ENCODE measurements at regions not wholly inside any gene's neighbourhood (a gene's known extent, or its start where the extent isn't known, plus 50 kb on each side); places are given as distances from the start of the nearest gene placed in this dataset.

- no peak for DNase-seq (ENCODE audit: low read depth, low spot score)
Measured at GRCh38 chr12:125360540-125360939, 295.3 kb downstream of the AACS start.

- DNase-seq (ENCODE audit: low read depth, low spot score): no peak
Measured at GRCh38 chr12:125371033-125371432, 305.8 kb downstream of the AACS start.

GRCh38 chr12:125372085-125372484 lies 306.9 kb downstream of the AACS start:
- no peak for DNase-seq (ENCODE audit: low read depth, low spot score)

- no peak for DNase-seq (ENCODE audit: low read depth, low spot score)
Measured at GRCh38 chr12:125373375-125373774, 308.1 kb downstream of the AACS start.

GRCh38 chr12:125376422-125376821 lies 311.2 kb downstream of the AACS start:
- DNase-seq (ENCODE audit: low read depth, low spot score): no peak

- no peak for DNase-seq (ENCODE audit: low read depth, low spot score)
Measured at GRCh38 chr12:125377093-125377492, 311.9 kb downstream of the AACS start.

GRCh38 chr12:125381373-125381772 lies 316.1 kb downstream of the AACS start:
- DNase-seq (ENCODE audit: low read depth, low spot score): no peak

- no peak for DNase-seq (ENCODE audit: low read depth, low spot score)
Measured at GRCh38 chr12:125382926-125383325, 317.7 kb downstream of the AACS start.

- no peak for DNase-seq (ENCODE audit: low read depth, low spot score)
Measured at GRCh38 chr12:125386652-125387051, 321.4 kb downstream of the AACS start.

GRCh38 chr12:125387206-125387605 lies 322.0 kb downstream of the AACS start:
- DNase-seq (ENCODE audit: low read depth, low spot score): no peak

- DNase-seq (ENCODE audit: low read depth, low spot score): no peak
Measured at GRCh38 chr12:125389061-125389697, 323.9 kb downstream of the AACS start.

GRCh38 chr12:125393569-125393968 lies 328.3 kb downstream of the AACS start:
- DNase-seq (ENCODE audit: low read depth, low spot score): no peak

GRCh38 chr12:125395583-125396215 lies 330.5 kb downstream of the AACS start:
- no peak for DNase-seq (ENCODE audit: low read depth, low spot score)

GRCh38 chr12:125399489-125399888 lies 334.3 kb downstream of the AACS start:
- DNase-seq (ENCODE audit: low read depth, low spot score): no peak

- no peak for DNase-seq (ENCODE audit: low read depth, low spot score)
Measured at GRCh38 chr12:125402874-125403789, 337.9 kb downstream of the AACS start.

GRCh38 chr12:125403843-125404242 lies 338.6 kb downstream of the AACS start:
- no peak for DNase-seq (ENCODE audit: low read depth, low spot score)

- no peak for DNase-seq (ENCODE audit: low read depth, low spot score)
Measured at GRCh38 chr12:125406131-125406530, 340.9 kb downstream of the AACS start.

- DNase-seq (ENCODE audit: low read depth, low spot score): no peak
Measured at GRCh38 chr12:125408718-125409117, 343.5 kb downstream of the AACS start.

GRCh38 chr12:125412506-125412905 lies 347.3 kb downstream of the AACS start:
- no peak for DNase-seq (ENCODE audit: low read depth, low spot score)

- DNase-seq (ENCODE audit: low read depth, low spot score): no peak
Measured at GRCh38 chr12:125417446-125417845, 352.2 kb downstream of the AACS start.

GRCh38 chr12:125418902-125419564 lies 353.8 kb downstream of the AACS start:
- no peak for DNase-seq (ENCODE audit: low read depth, low spot score)

GRCh38 chr12:125424909-125425308 lies 359.7 kb downstream of the AACS start:
- DNase-seq (ENCODE audit: low read depth, low spot score): no peak

Measured in brain pericyte (primary cell).